MCF 10A (cell line): ENCODE measurements at regions not wholly inside any gene's neighbourhood (a gene's known extent, or its start where the extent isn't known, plus 50 kb on each side); places are given as distances from the start of the nearest gene placed in this dataset.

Experiments used
- BruUV-seq: library from RNA; stranded (reverse); fragments of 400-500 nt; replicated peaks from 2 replicates; lab custom pipeline; 2021; lab: Mats Ljungman, UMichigan
- CTCF ChIA-PET: fragments of 300-600 bp; sonication (Branson Sonifier 250); formaldehyde crosslinking; extraction: SDS; loops from one replicate; lab custom pipeline; 2021; ENCODE audit warnings: antibody characterized with exemption, inconsistent platforms; lab: Yijun Ruan, JAX
- POLR2A ChIA-PET: fragments of 300-600, 350-650 bp; sonication (Branson Sonifier 250); formaldehyde crosslinking; extraction: SDS; loops from one replicate; lab custom pipeline; 2020; ENCODE audit warnings: antibody characterized with exemption, inconsistent platforms; lab: Yijun Ruan, JAX
- DNase-seq: peaks from one replicate; pipeline ENCODE4 v3.0.0-alpha.2; 2018; ENCODE audit not compliant: unreplicated experiment
- H3K27ac Mint-ChIP-seq: one replicate; pipeline ENCODE4 v1.8.0; 2022; ENCODE audit warnings: mild to moderate bottlenecking, low read depth, mixed read lengths; ENCODE audit not compliant: unreplicated experiment
- H3K27me3 Mint-ChIP-seq: one replicate; pipeline ENCODE4 v1.8.0; 2022; ENCODE audit warnings: mixed read lengths; ENCODE audit not compliant: insufficient read depth, unreplicated experiment
- H3K36me3 Mint-ChIP-seq: one replicate; pipeline ENCODE4 v1.8.0; 2022; ENCODE audit warnings: mild to moderate bottlenecking, moderate library complexity, mixed read lengths; ENCODE audit not compliant: insufficient read depth, unreplicated experiment
- H3K4me1 Mint-ChIP-seq: one replicate; pipeline ENCODE4 v1.8.0; 2022; ENCODE audit warnings: mixed read lengths; ENCODE audit not compliant: insufficient read depth, unreplicated experiment
- H3K4me3 Mint-ChIP-seq: one replicate; pipeline ENCODE4 v1.8.0; 2022; ENCODE audit warnings: mild to moderate bottlenecking, moderate library complexity, mixed read lengths; ENCODE audit not compliant: unreplicated experiment
- H3K9me3 Mint-ChIP-seq: one replicate; pipeline ENCODE4 v1.8.0; 2022; ENCODE audit warnings: mixed read lengths; ENCODE audit not compliant: unreplicated experiment
- intact Hi-C: fragments of 100-400 bp; cut with micrococcal nuclease; formaldehyde crosslinking; loops from 2 replicates; pipeline ENCODE4 v1.14.1; 2022
- TF ChIP-seq, protein P1 (sequence below): fragments of 200-600 bp; IDR thresholded peaks from one replicate; pipeline ENCODE4 v1.8.0; 2022; ENCODE audit warnings: antibody characterized with exemption, mild to moderate bottlenecking; ENCODE audit not compliant: unreplicated experiment

- H3K36me3 Mint-ChIP-seq: no peaks in the 10 kb centered on the region
- no peaks in the 10 kb centered on the region for H3K27me3 Mint-ChIP-seq
- no peak for DNase-seq
- H3K4me1 Mint-ChIP-seq: peaks cover 5% of the 10 kb centered on the region
- TF ChIP-seq, protein P1, sequence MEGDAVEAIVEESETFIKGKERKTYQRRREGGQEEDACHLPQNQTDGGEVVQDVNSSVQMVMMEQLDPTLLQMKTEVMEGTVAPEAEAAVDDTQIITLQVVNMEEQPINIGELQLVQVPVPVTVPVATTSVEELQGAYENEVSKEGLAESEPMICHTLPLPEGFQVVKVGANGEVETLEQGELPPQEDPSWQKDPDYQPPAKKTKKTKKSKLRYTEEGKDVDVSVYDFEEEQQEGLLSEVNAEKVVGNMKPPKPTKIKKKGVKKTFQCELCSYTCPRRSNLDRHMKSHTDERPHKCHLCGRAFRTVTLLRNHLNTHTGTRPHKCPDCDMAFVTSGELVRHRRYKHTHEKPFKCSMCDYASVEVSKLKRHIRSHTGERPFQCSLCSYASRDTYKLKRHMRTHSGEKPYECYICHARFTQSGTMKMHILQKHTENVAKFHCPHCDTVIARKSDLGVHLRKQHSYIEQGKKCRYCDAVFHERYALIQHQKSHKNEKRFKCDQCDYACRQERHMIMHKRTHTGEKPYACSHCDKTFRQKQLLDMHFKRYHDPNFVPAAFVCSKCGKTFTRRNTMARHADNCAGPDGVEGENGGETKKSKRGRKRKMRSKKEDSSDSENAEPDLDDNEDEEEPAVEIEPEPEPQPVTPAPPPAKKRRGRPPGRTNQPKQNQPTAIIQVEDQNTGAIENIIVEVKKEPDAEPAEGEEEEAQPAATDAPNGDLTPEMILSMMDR: no peak
- CTCF ChIA-PET: interaction anchor here (0.8 kb wide), 1 partner anchor 359 kb away, joined by 3 read pairs; no protein-coding TSS in a partner anchor
- intact Hi-C loops: no loop called here
- peaks cover 9% of the 10 kb centered on the region for H3K9me3 Mint-ChIP-seq
- no peak overlapping the region for H3K27ac Mint-ChIP-seq
- no TSS peak for BruUV-seq
- POLR2A ChIA-PET: interaction anchor here (0.6 to 0.7 kb wide), 2 partner anchors 31 to 149 kb away, joined by 3 to 5 read pairs; no protein-coding TSS in a partner anchor
- no peak overlapping the region for H3K4me3 Mint-ChIP-seq
These were observed 432.8 kb upstream of the ZP4 start for GRCh38 chr1:238323490-238323889.

DNA sequence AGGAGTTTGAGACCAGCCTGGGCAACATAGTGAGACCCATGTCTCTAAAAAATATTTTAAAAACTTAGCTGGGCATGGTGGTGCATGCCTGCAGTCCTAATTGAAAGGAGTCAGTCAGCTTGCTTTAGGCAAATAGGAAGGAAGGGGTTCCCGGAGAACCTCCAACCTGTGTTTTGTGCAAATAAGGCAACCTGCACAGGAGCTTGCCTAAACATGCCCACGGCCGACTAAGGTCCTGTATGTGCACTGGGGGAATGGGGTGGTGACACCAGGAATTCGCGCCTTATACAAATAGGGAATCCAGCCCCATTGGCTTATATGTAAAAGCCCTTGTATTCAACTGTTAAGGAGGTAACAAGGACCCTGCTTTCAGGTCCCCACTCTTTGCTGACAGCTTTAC lies 429.2 kb upstream of the ZP4 start:
- no peaks in the 10 kb centered on the region for H3K9me3 Mint-ChIP-seq
- H3K27me3 Mint-ChIP-seq: no peaks in the 10 kb centered on the region
- no peak overlapping the region for H3K27ac Mint-ChIP-seq
- ChIA-PET POLR2A (no interaction called here), CTCF (interaction anchor here (0.7 to 0.9 kb wide), 2 partner anchors 11 to 455 kb away, joined by 3 read pairs; no protein-coding TSS in a partner anchor)
- TF ChIP-seq, protein P1: no peak
- no peak overlapping the region for H3K4me3 Mint-ChIP-seq
- DNase-seq: no peak
- no TSS peak for BruUV-seq
- intact Hi-C loops: no loop called here
- no peaks in the 10 kb centered on the region for H3K36me3 Mint-ChIP-seq
- H3K4me1 Mint-ChIP-seq: peaks cover 5% of the 10 kb centered on the region

- no TSS peak for BruUV-seq
- Mint-ChIP-seq H3K9me3 (no peaks in the 10 kb centered on the region), H3K4me3 (no peak overlapping the region), H3K36me3 (no peaks in the 10 kb centered on the region), H3K4me1 (peaks cover 5% of the 10 kb centered on the region), H3K27me3 (no peaks in the 10 kb centered on the region), H3K27ac (no peak overlapping the region)
- intact Hi-C loops: no loop called here
- no peak for DNase-seq
- ChIA-PET POLR2A (no interaction called here), CTCF (interaction anchor here (0.6 kb wide), 1 partner anchor 233 kb away, joined by 3 read pairs; no protein-coding TSS in a partner anchor)
- TF ChIP-seq, protein P1: no peak
These were observed 427.8 kb upstream of the ZP4 start for GRCh38 chr1:238318294-238319110.

DNA sequence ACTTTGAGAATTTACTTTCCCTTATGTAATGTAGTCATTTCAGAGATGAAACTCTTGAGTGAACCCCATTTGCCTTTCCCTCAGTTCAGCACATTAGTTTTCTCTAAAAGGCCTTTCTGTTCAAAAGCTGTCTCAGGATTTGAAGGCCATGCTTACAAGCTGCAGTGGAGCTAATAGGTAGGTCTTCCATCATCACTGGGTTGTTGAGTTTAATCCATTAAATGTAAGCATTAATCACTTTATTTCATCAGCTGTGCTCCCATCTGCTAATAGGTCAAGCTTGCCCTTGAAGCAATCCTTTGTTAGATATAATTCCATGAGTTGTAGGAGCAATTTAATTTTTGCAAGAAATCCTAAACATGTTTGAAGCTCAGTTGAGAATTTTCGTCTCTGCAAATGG lies 422.2 kb upstream of the ZP4 start:
- intact Hi-C loops: no loop called here
- BruUV-seq: no TSS peak
- H3K9me3 Mint-ChIP-seq: no peaks in the 10 kb centered on the region
- no peaks in the 10 kb centered on the region for H3K36me3 Mint-ChIP-seq
- no peak overlapping the region for H3K27ac Mint-ChIP-seq
- TF ChIP-seq, protein P1: no peak
- H3K27me3 Mint-ChIP-seq: no peaks in the 10 kb centered on the region
- DNase-seq: no peak
- CTCF ChIA-PET: interaction anchor here (0.6 to 1.1 kb wide), 2 partner anchors 65 to 110 kb away, joined by 3 to 5 read pairs; no protein-coding TSS in a partner anchor
- H3K4me1 Mint-ChIP-seq: no peaks in the 10 kb centered on the region
- H3K4me3 Mint-ChIP-seq: no peak overlapping the region
- POLR2A ChIA-PET: no interaction called here
